ENCODE measurements at regions not wholly inside any gene's neighbourhood (a gene's known extent, or its start where the extent isn't known, plus 50 kb on each side); places are given as distances from the start of the nearest gene placed in this dataset.
"Not testable (repeated sequence)": the region's sequence is repeated elsewhere in the genome, so short reads cannot be mapped to it uniquely, and the experiment has no call there.

GRCh38 chr4:107468156-107468555 is 251.9 kb downstream of the PAPSS1 start:
- DNase-seq, result no peak

GRCh38 chr4:107467461-107467860 is 252.6 kb downstream of the PAPSS1 start:
- peak; percentile 24 for DNase-seq

- DNase-seq, result no peak
Measured at GRCh38 chr4:107458194-107458593, 261.8 kb downstream of the PAPSS1 start.

DNA sequence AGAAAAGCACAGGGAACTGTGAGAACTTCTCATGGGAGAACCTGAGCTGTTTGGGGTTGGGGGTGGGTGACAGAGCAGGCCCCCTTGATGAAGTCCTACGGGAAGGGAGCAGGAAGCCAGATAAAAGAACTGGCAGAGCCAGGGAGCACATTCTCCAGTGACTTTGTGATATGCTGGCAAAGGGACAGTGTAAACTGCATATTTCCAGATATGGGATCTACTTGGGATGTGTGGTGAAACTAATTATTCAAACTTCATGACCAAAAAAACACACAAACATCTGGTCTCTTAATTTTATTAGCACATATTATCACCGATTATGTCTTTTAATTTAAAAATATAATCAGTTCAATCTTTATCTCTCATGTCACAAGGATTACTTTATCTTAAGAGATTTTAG is 266.0 kb downstream of the PAPSS1 start:
- no peak for DNase-seq

DNA sequence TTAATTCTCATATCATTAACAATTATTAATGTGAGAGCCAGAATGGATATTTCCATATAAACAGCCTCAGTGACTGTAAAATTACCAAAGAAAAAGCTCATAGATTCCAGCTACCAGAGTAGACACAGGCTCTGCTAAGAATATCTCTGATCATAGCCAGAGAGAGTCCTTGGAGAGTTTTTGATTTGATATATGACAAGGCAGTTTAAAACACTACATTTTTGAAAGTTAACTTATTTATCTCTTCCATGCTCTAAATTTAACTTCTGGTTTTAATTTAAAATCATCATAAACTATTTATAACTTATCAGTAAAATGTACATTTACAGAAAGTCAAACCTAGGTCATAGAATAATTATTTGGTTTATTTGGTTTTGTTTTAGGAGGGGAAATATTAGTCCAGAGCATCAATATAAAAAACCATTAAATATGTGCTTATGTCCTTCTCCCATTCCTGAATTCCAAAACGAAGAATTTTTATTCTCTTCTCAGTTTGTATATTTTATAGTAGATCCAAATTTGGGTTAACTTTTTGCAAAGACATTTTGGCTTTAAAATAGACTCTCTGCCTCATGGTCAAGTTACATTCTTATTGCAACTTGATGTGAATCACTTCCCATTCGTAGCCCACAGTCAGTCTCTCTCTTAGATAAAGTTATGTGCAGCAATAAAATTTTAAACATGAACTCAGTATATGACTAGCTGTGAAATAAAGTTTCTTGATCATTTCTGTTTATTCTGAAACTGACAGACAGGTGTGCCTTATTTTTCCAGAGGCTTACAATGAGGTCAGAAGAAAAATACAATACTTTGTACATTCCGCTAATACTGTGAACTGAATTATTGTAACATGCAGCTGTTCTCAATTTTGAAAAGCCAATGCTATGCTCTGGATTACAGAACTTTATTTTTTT is 267.1 kb downstream of the PAPSS1 start:
- DNase-seq, result no peak

- no peak for DNase-seq
Measured at GRCh38 chr4:107449611-107450369, 270.2 kb downstream of the PAPSS1 start.

GRCh38 chr4:107442538-107443111 is 277.4 kb downstream of the PAPSS1 start:
- DNase-seq, result no peak

DNA sequence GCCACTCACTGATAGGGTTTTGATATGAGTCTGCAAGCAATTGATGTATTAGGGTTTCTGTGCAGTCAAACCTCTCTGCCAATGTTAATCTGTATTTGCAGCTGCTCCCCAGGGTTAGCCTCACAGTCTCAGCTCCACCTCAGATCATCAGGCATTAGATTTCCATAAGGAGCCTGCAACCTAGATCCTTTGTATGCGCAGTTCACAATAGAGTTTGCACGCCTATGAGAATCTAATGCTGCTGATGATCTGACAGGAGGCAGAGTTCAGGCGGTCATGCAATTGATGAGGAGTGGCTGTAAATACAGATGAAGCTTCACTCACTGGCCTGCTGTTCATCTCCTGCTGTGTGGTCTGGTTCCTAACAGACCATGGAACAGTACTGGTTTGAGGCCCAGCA is 280.6 kb downstream of the PAPSS1 start:
- no peak for DNase-seq

DNA sequence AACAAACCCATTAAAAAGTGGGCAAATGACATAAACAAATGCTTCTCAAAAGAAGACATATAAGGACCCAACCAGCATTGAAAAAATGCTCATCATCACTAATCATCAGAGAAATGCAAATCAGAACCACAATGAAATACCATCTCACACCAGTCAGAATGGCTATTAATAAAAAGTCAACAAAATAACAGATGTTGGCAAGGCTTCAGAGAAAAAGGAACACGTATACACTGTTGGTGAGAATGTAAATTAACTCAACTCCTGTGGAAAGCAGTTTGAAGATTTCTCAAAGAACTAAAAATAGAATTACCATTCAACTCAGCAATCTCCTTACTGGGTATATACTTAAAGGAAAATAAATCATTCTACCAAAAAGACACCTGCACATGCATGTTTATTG is 283.6 kb downstream of the PAPSS1 start:
- DNase-seq, result not testable (repeated sequence)

- DNase-seq, result no peak
Measured at GRCh38 chr4:107432451-107432850, 287.6 kb downstream of the PAPSS1 start.

DNA sequence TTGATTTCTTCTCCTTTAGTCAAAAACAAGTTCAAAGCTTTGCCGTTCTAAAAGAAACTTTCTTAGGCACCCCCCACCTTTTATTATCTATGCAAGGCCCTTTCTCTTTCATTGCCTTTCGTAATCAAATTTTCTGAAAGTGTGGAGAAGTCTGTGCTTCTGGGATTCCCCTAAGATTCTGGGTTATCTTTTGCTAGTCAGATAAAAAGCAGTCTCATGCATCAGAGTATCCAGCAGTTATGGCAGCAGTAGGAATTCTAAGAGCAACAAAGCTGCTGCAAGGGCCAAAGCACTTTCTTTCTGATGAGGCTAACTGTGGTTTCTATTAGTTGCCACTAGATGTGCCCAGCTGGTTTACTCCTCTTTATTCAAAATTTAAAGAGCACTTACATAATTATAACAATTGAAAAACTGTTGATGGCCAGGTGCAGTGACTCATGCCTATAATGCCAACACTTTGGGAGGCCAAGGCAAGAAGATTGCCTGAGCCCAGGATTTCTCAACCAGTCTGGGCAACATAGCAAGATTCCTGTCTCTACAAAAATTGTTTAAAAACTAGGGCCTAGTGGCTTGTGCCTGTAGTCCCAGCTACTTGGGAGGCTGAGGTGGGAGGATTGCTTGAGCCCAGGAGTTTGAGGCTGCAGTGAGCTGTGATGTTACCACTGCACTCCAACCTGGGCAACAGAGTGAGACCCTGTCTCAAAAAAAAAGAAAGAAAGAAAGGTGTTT is 296.2 kb downstream of the PAPSS1 start:
- DNase-seq, result no peak

DNA sequence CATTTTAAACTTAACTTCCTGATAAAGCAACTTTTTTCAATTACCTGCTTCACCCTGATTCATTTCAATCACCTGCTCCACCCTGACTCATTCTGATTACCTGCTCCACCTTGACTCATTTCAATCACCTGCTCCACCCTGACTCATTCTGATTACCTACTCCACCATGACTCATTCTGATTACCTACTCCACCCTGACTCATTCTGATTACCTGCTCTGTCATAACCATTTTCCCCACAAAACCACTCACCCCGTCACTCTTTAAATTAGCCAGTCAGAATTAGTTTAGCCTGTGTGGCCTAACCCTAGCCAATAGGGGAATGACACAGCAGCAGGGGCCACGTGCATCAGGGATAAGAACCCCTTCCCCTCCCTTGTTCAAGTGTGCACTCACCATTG is 300.5 kb downstream of the PAPSS1 start:
- not testable (repeated sequence) for DNase-seq

- no peak for DNase-seq
Measured at GRCh38 chr4:107419052-107419451, 301.0 kb downstream of the PAPSS1 start.

GRCh38 chr4:107415490-107415889 is 304.5 kb downstream of the PAPSS1 start:
- not testable (repeated sequence) for DNase-seq

DNA sequence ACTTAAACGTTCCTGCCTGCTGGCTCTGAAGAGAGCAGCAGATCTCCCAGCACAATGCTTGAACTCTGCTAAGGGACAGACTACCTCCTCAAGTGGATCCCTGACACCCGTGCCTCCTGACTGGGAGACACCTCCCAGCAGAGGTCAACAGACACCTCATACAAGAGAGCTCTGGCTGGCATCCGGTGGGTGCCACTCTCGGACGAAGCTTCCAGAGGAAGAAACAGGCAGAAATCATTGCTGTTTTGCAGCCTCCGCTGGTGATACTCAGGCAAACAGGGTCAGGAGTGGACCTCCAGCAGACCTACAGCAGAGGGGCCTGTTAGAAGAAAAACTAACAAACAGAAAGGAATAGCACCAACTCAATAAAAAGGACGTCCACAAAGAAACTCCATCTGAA is 310.2 kb downstream of the PAPSS1 start:
- DNase-seq, result not testable (repeated sequence)

- DNase-seq, result no peak
Measured at GRCh38 chr4:107408968-107409367, 311.1 kb downstream of the PAPSS1 start.

DNA sequence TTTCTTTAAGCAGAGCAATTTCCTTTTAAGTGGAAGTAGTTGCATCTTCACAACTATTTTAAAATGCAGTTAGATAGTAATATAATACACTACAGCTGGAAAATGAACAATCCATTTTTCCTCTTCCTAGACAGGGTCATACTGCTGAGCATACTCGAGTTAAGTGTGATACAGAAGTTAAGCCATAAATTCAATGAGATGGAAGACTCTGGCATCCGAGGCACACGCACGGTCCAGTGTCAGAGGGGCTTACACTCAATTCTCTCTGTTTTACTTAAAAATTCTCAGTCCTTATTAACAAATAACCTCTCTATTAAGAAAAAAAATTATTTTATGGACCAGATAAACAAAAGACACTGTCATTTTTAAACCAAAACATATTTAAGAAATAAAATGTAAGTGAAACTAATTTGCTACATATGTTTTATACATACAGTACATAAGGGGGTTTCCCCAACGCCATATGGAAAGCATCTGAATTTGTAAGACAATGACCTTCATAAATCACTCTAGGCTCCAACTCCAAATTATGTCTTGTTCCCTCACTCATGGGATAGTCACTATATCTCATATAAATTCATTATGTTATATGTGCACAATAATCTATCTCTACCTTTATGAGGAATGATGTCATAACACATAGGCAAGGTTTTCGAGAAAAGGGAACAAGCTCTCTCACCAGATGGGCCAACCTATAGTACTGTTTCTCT is 315.3 kb downstream of the PAPSS1 start:
- DNase-seq, result no peak

GRCh38 chr4:107402291-107402690 is 317.7 kb downstream of the PAPSS1 start:
- DNase-seq, result no peak

- peak; percentile 3 for DNase-seq
Measured at GRCh38 chr4:107392951-107393350, 327.1 kb downstream of the PAPSS1 start.

DNA sequence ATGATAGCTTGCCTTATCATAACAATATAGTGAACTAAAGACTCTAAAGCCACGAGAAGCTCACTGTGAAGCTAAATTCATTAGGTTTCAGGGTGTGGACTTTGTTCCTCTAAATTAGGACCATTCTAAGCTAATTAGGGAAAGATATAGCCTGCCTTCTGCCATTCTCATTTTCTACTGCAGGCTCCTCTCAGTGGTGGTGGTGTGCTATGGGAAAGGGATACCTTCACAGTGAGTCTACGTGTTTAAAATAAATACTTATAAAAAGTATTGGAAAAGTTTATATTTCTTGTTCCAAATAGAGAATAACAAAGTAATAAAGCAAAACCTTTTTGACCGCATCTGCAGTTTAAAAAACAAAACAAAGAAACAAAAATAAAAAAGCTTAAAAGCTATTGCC is 327.7 kb downstream of the PAPSS1 start:
- DNase-seq, result peak; percentile 7

DNA sequence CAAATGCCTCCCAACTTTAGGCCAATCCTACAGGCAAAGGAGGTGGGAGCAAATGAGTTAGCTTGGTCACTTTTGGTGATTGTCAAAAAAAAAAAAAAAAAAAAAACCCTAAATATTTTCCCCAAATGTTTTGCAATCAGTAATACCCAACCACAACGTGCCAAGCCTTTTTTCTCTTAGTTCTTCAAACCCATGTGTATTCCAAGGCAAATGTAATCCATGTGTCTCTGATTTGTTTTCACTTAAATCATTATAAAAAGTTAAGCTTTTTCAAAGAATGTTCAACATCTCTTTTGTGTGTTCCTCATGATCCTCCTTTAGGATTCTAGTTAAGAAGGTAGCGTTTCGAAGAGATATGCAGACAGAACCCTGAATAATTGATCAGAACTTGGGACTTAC is 328.4 kb downstream of the PAPSS1 start:
- DNase-seq, result no peak

- DNase-seq, result no peak
Measured at GRCh38 chr4:107391009-107391629, 328.9 kb downstream of the PAPSS1 start.

Measured in NCI-H82 (cell line).